ENCODE measurements at regions not wholly inside any gene's neighbourhood (a gene's known extent, or its start where the extent isn't known, plus 50 kb on each side); places are given as distances from the start of the nearest gene placed in this dataset.

- Mint-ChIP-seq H3K27me3 (peaks cover 88% of the 10 kb centered on the region), H3K27ac (no peak overlapping the region), H3K4me3 (no peak overlapping the region), H3K36me3 (no peaks in the 10 kb centered on the region), H3K4me1 (peaks cover 13% of the 10 kb centered on the region), H3K9me3 (peaks cover 2% of the 10 kb centered on the region)
- no peak for DNase-seq
These were observed 97.3 kb downstream of the ANKRD60 start for GRCh38 chr20:58131151-58131550.

- Mint-ChIP-seq H3K4me1 (peaks cover 13% of the 10 kb centered on the region), H3K9me3 (peaks cover 4% of the 10 kb centered on the region), H3K36me3 (no peaks in the 10 kb centered on the region), H3K27me3 (peaks cover 84% of the 10 kb centered on the region), H3K27ac (no peak overlapping the region), H3K4me3 (no peak overlapping the region)
- DNase-seq, result no peak
These were observed 97.9 kb downstream of the ANKRD60 start for GRCh38 chr20:58130581-58130980.

GRCh38 chr20:58130156-58130555 lies 98.3 kb downstream of the ANKRD60 start:
- peaks cover 4% of the 10 kb centered on the region for H3K9me3 Mint-ChIP-seq
- H3K36me3 Mint-ChIP-seq, result no peaks in the 10 kb centered on the region
- H3K27me3 Mint-ChIP-seq, result peaks cover 82% of the 10 kb centered on the region
- no peak overlapping the region for H3K27ac Mint-ChIP-seq
- no peak overlapping the region for H3K4me3 Mint-ChIP-seq
- no peak for DNase-seq
- H3K4me1 Mint-ChIP-seq, result peaks cover 13% of the 10 kb centered on the region

- H3K4me3 Mint-ChIP-seq, result no peak overlapping the region
- DNase-seq, result no peak
- H3K27ac Mint-ChIP-seq, result no peak overlapping the region
- H3K9me3 Mint-ChIP-seq, result peaks cover 7% of the 10 kb centered on the region
- H3K36me3 Mint-ChIP-seq, result no peaks in the 10 kb centered on the region
- H3K4me1 Mint-ChIP-seq, result peaks cover 13% of the 10 kb centered on the region
- peaks cover 82% of the 10 kb centered on the region for H3K27me3 Mint-ChIP-seq
These were observed 98.7 kb downstream of the ANKRD60 start for GRCh38 chr20:58129721-58130151.

- no peak overlapping the region for H3K27ac Mint-ChIP-seq
These were observed 99.5 kb downstream of the ANKRD60 start for GRCh38 chr20:58128635-58129625.

GRCh38 chr20:58127701-58128111 lies 100.7 kb downstream of the ANKRD60 start:
- no peak for DNase-seq
- peaks cover 15% of the 10 kb centered on the region for H3K9me3 Mint-ChIP-seq
- peaks cover 13% of the 10 kb centered on the region for H3K4me1 Mint-ChIP-seq
- peaks cover 67% of the 10 kb centered on the region for H3K27me3 Mint-ChIP-seq
- no peak overlapping the region for H3K4me3 Mint-ChIP-seq
- H3K27ac Mint-ChIP-seq, result no peak overlapping the region
- no peaks in the 10 kb centered on the region for H3K36me3 Mint-ChIP-seq

More at GRCh38 chr20:58128635-58129625, 99.5 kb downstream of the ANKRD60 start:
- H3K36me3 Mint-ChIP-seq, result no peaks in the 10 kb centered on the region
- peaks cover 79% of the 10 kb centered on the region for H3K27me3 Mint-ChIP-seq
- no peak for DNase-seq
- H3K4me3 Mint-ChIP-seq, result no peak overlapping the region
- H3K4me1 Mint-ChIP-seq, result peaks cover 13% of the 10 kb centered on the region
- H3K9me3 Mint-ChIP-seq, result peaks cover 12% of the 10 kb centered on the region

- Mint-ChIP-seq H3K4me3 (no peak overlapping the region), H3K9me3 (peaks cover 15% of the 10 kb centered on the region), H3K4me1 (peaks cover 5% of the 10 kb centered on the region), H3K36me3 (no peaks in the 10 kb centered on the region), H3K27me3 (peaks cover 57% of the 10 kb centered on the region), H3K27ac (no peak overlapping the region)
- no peak for DNase-seq
These were observed 102.7 kb downstream of the ANKRD60 start for GRCh38 chr20:58125726-58126125.

- no peak for DNase-seq
- Mint-ChIP-seq H3K27ac (no peak overlapping the region), H3K4me3 (no peak overlapping the region), H3K4me1 (no peaks in the 10 kb centered on the region), H3K9me3 (no peaks in the 10 kb centered on the region), H3K27me3 (peaks cover 60% of the 10 kb centered on the region), H3K36me3 (no peaks in the 10 kb centered on the region)
These were observed 110.5 kb downstream of the ANKRD60 start for GRCh38 chr20:58117944-58118343.

- Mint-ChIP-seq H3K27me3 (peaks cover 60% of the 10 kb centered on the region), H3K27ac (no peak overlapping the region), H3K9me3 (no peaks in the 10 kb centered on the region), H3K4me1 (no peaks in the 10 kb centered on the region), H3K36me3 (no peaks in the 10 kb centered on the region), H3K4me3 (no peak overlapping the region)
- no peak for DNase-seq
These were observed 111.9 kb downstream of the ANKRD60 start for GRCh38 chr20:58116505-58116904.

GRCh38 chr20:58113716-58114115 lies 114.7 kb downstream of the ANKRD60 start:
- no peaks in the 10 kb centered on the region for H3K4me1 Mint-ChIP-seq
- no peak for DNase-seq
- H3K27me3 Mint-ChIP-seq, result peaks cover 48% of the 10 kb centered on the region
- H3K27ac Mint-ChIP-seq, result no peak overlapping the region
- H3K4me3 Mint-ChIP-seq, result no peak overlapping the region
- H3K9me3 Mint-ChIP-seq, result no peaks in the 10 kb centered on the region
- no peaks in the 10 kb centered on the region for H3K36me3 Mint-ChIP-seq

GRCh38 chr20:58112017-58112781 lies 116.3 kb downstream of the ANKRD60 start:
- no peaks in the 10 kb centered on the region for H3K36me3 Mint-ChIP-seq
- peaks cover 56% of the 10 kb centered on the region for H3K27me3 Mint-ChIP-seq
- H3K9me3 Mint-ChIP-seq, result no peaks in the 10 kb centered on the region
- no peak for DNase-seq
- H3K4me3 Mint-ChIP-seq, result no peak overlapping the region
- H3K4me1 Mint-ChIP-seq, result no peaks in the 10 kb centered on the region
- no peak overlapping the region for H3K27ac Mint-ChIP-seq

- Mint-ChIP-seq H3K27me3 (peaks cover 55% of the 10 kb centered on the region), H3K4me1 (no peaks in the 10 kb centered on the region), H3K4me3 (no peak overlapping the region), H3K9me3 (no peaks in the 10 kb centered on the region), H3K36me3 (no peaks in the 10 kb centered on the region), H3K27ac (no peak overlapping the region)
- DNase-seq, result no peak
These were observed 117.0 kb downstream of the ANKRD60 start for GRCh38 chr20:58111310-58112016.

GRCh38 chr20:58109918-58110635 lies 118.4 kb downstream of the ANKRD60 start:
- Mint-ChIP-seq H3K4me3 (no peak overlapping the region), H3K27ac (no peak overlapping the region), H3K4me1 (no peaks in the 10 kb centered on the region), H3K36me3 (no peaks in the 10 kb centered on the region), H3K9me3 (peaks cover 3% of the 10 kb centered on the region), H3K27me3 (peaks cover 50% of the 10 kb centered on the region)
- DNase-seq, result no peak

- Mint-ChIP-seq H3K27ac (no peak overlapping the region), H3K27me3 (peaks cover 50% of the 10 kb centered on the region), H3K36me3 (no peaks in the 10 kb centered on the region), H3K4me1 (no peaks in the 10 kb centered on the region), H3K4me3 (no peak overlapping the region), H3K9me3 (peaks cover 3% of the 10 kb centered on the region)
- no peak for DNase-seq
These were observed 119.2 kb downstream of the ANKRD60 start for GRCh38 chr20:58109126-58109880.
